ENCODE measurements at regions not wholly inside any gene's neighbourhood (a gene's known extent, or its start where the extent isn't known, plus 50 kb on each side); places are given as distances from the start of the nearest gene placed in this dataset.
"Not testable (repeated sequence)": the region's sequence is repeated elsewhere in the genome, so short reads cannot be mapped to it uniquely, and the experiment has no call there.

DNA sequence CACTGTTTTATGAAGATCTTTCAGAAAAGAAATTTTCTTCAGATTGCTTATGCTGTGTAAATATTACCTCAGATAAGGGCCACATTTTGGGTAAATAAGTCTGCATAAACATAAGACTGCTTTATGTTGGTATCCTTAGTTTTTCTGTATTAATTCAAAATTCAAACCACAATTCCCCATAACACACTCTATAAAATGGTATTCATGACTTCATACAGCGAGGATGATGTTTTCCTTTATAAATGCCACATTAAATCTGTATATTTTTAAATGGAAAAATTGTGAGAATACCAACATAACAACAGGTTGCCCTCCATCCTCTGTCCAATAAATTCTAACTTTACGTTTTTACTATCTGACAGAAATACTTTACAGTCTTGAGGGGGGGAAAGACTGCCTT lies 248.7 kb upstream of the CXADR start:
- no peak for DNase-seq (ENCODE audit: low read depth in 2 of 2)

DNA sequence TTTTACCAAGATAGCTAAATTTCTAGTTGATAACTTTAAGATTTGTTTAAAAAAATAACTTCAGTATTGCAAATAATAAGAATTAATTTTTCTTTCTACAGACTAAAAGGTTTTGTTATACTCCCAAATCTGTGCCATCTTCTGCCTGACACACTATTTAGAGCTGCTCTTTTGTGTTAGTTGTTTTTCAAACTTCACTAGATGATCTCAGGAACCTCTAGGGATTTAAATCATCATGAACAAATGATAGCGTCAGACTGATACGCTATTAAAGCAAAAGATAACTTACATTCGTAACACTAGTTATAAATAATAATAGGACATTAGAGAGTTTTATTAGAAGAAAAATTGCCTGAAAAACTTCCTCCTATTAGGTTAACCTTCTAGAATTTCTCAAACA lies 243.1 kb upstream of the CXADR start:
- no peak for DNase-seq (ENCODE audit: low read depth in 2 of 2)

DNA sequence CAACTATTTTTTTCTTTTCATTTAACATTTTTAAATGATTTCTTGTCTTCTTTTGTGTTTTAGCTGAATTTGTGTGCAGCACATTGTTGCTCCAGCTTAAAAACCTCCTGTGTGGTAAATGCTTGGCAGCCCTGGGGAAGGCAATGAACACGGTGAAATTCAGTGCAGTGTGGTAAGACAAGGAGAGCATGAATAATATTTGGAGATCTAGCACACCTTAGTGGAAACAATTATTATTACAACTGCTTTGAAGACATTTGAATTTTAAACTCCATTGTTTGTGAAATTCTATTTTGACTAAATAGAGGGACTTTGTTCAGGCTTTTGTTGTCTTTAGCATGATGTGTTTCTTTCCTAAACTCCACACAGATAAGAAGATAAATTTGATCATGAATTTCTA lies 242.6 kb upstream of the CXADR start:
- no peak for DNase-seq (ENCODE audit: low read depth in 2 of 2)

DNA sequence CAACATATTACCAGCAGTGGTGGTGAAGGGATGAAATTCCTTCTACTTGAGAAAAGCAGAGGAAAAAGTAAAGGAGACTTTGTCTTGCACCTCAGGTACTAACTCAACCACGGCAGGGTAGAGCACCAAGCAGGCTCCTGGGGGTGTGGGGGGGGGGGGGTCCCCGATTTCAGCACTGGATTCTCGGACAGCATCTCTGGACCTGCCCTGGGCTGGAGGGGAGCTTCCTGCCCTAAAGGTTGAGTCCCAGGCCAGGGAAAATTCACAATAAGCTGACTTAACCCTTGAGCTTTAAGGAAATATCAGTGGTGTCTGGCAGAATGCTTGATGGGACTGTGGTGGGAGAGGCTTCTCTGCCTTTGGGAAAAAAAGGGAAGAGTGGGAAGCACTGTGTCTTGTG lies 233.2 kb upstream of the CXADR start:
- no peak for DNase-seq (ENCODE audit: low read depth in 2 of 2)

DNA sequence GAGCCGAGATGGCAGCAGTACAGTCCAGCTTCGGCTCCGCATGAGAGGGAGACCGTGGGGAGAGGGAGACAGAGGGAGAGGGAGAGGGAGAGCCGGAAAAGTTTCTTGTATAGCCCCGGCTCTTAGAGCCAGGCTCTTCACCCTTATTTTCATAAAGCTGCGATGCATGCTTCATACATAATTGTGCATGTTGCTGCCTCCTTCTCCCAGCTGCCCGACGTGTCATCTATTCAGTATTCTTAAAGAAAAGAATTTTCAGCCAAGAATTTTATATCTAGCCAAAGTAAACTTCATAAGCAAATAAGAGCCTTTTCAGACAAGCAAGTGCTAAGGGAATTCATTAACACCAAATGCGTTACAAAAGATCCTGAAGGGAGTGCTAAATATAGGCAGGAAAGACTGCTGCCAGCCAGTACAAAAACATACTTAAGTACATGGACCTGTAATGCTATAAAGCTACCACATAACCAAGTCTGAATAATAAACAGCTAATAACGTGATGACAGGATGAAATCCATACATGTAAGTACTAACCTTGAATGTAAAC lies 219.8 kb upstream of the CXADR start:
- DNase-seq (ENCODE audit: low read depth in 2 of 2), result not testable (repeated sequence)

DNA sequence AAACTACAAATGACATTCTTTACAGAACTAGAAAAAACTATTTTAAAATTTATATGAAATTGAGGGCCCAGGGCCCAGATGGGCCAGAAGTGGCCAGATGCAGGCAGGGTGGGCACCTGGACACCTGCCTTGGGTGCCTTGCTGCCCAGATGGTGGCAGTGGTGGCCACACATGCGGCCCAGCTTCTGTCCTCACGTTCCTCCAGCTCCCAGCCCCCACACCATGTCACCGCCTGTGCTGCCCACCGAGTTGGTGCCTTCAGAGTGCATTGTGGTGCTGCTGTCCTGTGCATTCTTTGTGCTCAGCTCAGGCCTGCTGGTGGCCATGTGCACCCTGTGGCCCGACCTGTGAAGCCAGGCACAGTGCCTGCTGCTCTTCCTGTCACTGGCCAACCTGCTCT lies 216.8 kb upstream of the CXADR start:
- no peak for DNase-seq (ENCODE audit: low read depth in 2 of 2)

DNA sequence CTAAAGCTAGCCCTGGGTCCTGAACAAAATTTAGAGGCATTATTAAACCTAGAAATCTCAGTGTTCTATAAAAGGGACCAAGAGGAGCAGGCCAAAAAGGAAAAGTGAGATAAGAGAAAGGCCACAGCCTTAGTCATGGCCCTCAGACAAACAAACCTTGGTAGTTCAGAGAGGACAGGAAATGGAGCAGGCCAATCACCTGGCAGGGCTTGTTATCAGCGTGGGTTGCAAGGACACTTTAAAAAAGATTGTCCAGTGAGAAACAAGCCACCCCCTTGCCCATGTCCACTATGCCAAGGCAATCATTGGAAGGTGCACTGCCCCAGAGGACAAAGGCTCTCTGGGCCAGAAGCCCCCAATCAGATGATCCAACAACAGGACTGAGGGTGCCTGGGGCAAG lies 213.3 kb upstream of the CXADR start:
- DNase-seq (ENCODE audit: low read depth in 2 of 2), result not testable (repeated sequence)

DNA sequence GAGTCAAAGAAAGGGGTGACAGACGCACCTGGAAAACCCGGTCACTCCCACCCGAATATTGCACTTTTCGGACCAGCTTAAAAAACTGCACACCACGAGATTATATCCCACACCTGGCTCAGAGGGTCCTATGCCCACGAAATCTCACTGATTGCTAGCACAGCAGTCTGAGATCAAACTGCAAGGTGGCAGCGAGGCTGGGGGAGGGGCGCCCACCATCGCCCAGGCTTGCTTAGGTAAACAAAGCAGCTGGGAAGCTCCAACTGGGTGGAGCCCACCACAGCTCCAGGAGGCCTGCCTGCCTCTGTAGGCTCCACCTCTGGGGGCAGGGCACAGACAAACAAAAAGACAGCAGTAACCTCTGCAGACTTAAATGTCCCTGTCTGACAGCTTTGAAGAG lies 185.1 kb upstream of the CXADR start:
- not testable (repeated sequence) for DNase-seq (ENCODE audit: low read depth in 2 of 2)

DNA sequence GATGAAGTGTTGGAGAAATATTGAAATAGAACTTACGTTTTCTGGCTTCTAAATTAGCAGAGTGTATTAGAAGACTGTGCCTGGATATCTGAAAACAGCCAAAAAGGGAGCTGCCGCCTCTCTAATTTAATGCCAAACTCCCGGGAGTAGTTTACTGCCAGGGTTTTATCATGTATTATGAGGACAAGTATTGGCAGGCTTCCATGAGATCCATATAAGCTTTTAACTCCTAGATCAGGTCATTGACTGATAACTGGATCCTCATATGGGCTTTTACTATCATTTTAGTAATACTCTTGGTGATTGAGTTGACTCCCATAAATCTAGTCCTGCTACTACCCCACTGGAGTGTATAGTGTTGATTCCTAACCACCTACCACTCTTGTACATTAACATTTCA lies 178.4 kb upstream of the CXADR start:
- no peak for DNase-seq (ENCODE audit: low read depth in 2 of 2)

DNA sequence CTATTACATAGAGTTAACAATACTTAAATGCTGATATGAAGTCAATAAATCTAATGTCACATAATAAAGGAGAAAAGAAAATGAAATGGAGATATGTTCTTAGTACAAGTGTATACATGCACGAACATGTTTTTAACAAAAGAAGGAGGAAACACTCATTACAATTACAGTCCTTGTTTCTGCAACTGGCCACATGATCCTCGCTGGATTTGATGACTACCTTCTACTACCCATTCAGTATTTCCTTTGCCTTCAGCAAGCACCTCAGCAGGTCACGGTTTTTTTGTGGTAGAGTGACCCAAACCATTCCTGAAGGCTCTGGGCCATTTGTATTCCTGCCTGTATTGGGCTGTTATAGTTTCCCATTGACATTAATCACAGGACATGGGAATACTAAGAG lies 172.8 kb upstream of the CXADR start:
- DNase-seq (ENCODE audit: low read depth in 2 of 2), result no peak

DNA sequence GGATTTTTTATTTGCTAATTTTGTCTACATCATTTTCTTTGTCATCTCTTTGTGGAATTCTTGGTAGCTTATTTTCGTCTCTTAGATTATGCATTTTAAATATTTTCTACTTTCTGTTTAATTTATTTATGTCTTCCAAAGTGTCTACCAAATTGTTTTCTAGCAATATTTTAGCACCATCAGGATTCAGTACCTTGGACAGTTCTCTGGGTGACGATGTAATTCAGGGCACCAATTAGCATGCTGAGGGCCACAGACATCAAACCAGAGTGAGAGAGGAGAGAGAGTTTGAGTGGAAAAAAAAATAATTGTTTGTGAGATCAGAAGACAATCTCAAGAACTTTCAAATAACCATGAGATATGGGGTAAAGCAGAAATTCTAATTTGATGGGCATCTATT lies 169.8 kb upstream of the CXADR start:
- DNase-seq (ENCODE audit: low read depth in 2 of 2), result no peak

DNA sequence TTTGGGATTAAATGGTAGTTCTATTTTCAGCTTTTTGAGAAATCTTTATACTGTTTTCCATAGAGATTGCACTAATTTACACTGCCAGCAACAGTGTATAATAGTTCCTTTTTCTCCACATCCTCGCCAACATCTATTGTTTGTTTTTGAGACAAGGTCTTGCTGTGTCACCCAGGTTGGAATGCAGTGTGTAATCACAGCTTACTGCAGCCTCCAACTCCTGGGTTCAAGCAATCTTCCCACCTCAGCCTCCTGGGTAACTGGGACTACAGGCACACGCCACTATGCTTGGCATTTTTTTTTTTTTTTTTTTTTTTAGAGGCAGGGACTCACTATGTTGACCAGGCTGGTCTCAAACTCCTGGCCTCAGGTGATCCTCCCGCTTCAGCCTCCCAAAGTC lies 164.5 kb upstream of the CXADR start:
- no peak for DNase-seq (ENCODE audit: low read depth in 2 of 2)

DNA sequence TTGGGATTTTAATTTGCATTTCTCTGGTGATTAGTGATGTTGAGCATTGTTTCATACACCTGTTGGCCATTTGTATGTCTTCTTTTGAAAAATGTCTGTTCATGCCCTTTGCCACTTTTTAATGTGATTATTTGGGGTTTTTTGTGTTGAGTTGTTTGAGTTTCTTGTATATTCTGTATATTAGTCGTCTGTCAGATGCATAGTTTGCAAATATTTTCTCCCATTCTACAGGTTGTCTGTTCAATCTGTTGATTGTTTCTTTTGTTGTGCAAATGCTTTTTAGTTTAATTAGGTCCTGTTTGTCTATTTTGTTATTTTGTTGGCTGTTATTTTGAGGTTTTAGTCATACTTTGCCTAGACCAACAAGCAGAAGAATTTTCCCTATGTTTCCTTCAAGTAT lies 164.0 kb upstream of the CXADR start:
- no peak for DNase-seq (ENCODE audit: low read depth in 2 of 2)

DNA sequence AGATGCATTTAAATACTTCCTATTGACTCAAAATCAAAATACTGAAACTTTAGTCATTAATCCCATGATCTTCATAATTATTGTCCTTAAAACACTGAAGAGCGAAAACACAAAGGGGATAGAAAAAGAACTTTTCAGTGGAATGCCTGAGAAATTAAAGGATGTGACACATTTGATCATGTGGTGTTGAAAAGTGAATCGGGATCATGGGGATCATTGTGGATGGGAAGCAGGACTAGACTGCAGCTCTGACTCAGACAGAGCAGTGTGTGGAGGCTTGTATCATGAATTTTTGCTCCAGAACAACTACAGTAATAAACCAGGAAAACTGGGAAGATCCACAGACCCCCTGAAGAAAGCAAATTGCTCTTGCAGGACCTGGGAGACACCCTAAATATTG lies 161.1 kb upstream of the CXADR start:
- DNase-seq (ENCODE audit: low read depth in 2 of 2), result no peak

DNA sequence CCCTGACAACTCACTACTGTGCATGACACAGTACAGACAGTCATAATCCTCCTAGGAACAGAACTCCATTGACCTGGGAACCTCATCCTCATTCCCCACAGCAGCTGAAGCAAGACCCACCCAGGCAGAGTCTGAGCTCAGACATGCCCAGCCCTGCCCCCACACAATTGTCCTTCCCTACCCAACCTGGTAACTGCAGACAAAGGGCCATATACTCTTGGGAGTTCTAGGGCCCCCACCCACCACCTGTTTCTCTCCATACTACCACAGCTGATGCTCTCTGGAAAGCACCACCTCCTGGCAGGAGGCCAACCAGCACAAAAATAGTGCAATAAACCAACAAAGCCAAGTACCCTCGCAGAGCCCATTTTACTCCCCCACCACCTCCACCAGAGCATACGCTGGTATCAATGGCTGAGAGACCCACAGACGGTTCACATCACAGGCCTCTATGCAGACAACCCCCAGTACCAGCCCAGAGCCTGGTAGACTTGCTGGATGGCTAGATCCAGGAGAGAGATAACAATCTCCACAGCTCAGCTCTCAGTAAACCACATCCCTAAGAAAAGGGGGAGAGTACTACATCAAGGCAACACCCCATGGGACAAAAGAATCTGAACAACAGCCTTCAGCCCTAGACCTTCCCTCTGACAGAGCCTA lies 159.7 kb upstream of the CXADR start:
- no peak for DNase-seq (ENCODE audit: low read depth in 2 of 2)

DNA sequence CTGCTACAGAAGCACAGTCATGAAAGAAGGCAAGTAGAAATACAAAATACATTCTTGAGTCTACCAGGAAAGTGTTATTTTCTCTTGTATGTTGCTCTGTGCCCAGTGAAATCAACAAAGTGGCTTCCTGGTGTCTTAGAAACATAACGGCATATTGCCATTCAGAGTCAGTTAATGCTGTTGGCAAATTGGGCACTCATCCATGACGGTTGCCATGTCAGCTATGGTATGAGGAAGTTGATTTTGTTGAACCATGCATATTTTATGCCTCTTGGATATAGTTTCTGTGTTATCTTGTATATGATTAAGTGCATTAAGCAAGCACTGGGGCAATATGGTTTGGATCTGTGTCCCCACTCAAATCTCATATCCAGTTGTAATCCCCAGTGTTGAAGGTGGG lies 153.1 kb upstream of the CXADR start:
- no peak for DNase-seq (ENCODE audit: low read depth in 2 of 2)

DNA sequence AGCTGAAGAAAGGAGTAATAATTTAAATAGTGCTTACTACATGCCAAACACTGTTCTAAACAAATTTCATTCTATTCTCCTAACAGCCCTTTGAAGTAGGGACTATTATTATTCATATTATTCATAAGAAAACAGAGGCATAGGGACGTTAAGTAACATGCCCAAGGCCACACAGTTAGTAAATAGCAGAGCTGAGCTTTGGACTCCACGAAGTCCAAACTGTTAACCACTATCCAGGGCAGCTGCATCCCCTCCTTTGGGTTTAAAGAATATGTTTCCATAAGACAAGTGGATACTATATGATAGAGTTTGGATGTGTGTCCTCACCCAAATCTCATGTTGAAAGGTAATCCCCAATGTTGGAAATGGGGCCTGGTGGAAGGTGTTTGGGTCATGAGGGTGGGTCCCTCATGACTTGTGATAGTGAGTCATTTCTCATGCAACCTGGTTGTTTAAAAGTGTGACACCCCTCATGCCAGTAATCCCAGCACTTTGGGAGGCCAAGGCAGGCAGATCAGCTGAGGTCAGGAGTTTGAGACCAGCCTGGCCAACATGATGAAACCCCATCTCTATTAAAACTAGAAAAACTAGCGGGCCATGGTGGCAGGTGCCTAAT lies 144.0 kb upstream of the CXADR start:
- DNase-seq (ENCODE audit: low read depth in 2 of 2), result no peak

DNA sequence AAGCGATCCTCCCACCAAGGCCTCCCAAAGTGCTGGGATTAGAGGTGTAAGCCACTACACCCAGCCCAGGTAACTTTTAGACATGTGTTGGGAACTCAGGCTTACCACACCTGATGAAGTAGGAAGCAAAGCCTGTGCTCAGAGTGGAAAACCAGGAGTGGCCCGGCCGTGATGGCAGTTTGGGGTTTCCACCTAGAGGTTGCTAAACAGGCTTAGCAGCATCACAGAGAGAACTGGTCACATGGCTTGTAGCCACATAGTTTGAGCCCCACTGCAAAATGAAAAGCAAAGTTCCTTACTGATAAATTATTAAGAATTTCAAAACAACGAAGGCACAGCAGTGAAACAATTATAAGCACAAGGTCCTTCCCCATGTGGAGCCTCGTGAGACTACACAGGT lies 142.6 kb upstream of the CXADR start:
- no peak for DNase-seq (ENCODE audit: low read depth in 2 of 2)

DNA sequence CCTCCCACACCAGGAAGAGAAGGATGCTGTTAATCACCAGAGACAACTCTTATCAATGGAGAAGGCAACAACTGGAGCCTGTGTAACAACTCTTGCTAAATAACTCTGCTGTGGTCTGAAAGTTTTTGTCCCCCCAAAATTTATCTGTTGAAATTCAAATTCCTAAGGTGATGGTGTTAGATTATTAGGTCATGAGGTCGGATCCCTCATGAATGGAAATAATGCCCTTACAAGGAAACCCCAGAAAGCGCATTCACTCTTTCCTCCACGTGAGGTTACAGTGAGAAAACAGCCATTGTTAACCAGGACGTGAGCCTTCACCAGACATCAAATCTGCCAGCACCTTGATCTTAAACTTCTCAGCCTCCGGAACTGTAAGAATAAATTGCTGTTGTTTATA lies 141.9 kb upstream of the CXADR start:
- DNase-seq (ENCODE audit: low read depth in 2 of 2), result no peak

DNA sequence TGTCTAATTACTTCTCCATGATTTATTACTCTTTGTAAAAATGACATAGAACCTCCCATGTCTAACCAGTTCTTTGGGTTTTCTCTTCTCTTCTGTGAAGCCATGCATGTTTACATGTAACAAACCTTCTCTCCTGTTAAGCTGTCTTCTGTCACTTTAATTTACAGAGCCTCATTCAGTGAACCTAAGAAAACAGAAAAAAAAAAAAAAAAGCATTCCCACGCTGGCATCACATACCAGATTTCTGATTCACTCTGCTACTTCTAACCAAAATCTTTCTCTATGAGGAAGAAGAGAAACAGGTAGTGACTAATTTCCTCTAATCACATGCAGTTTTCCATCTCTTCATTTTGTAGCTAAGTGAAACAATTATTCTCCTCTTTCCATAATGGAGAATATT lies 141.4 kb upstream of the CXADR start:
- DNase-seq (ENCODE audit: low read depth in 2 of 2), result no peak

DNA sequence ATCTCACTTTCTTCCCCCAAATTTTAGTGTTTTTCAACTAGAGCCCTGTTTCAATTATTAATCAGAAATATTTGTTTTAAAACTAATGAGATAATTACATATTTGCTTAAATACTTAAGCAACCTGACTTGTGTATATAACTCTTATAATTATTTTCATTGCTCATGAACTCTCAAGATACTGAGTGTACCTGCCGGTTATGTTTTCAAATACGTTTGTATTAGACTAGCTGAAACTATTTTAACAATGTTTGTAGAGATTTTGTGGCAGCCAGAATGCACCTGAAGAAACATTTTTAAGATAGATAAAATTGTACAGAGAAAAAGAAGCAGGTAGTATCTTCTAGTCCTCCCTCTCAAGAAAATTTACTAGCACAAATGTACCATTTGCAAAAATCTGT lies 140.6 kb upstream of the CXADR start:
- DNase-seq (ENCODE audit: low read depth in 2 of 2), result no peak

DNA sequence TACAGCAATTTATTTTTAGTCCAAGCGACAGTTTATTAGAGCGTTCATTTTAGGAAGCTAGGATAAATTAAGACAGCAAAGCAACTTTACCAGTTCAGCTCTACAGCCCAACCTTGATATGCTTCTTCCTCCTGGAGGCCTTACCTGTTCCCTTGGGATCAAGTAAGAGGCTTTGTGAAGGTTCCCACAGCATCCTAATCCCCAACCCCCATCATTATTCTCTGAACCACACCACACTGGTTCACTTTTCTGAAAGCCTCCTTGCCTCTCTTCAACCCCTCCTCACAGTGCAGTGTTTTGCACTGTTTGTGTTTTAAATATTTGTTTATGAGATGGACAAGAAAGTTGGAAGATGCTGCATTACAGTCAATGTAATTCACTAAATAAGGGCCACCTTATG lies 126.3 kb upstream of the CXADR start:
- no peak for DNase-seq (ENCODE audit: low read depth in 2 of 2)

DNA sequence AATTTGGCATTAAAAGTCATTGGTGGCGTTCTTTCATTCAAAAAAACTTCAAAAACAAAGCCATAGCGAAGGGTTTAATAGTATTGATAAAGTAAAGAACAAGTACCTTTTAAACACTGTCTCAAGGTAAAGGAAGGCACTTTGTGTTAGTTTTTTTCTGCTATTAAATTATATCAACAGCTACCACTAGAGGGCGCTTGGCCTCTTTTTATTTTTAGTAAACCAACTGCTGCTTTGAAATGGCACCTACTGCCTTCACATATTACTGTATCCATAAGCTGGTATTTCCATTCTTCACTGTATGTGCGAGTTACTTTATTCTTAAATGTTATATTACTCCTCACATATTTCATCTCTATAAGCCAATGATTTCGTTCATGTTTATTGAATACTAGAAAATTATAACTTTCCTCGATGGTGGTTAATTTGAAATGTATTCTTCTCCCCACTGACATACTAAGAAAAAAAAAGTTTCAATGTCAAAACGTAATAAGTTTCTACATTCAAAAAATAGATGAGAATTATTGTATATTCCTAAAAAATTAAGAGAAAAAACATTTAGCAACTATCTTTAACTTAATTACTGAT lies 125.7 kb upstream of the CXADR start:
- DNase-seq (ENCODE audit: low read depth in 2 of 2), result peak in 1 of 2 donors; percentile 5
